Caco-2 (cell line): ENCODE measurements at regions not wholly inside any gene's neighbourhood (a gene's known extent, or its start where the extent isn't known, plus 50 kb on each side); places are given as distances from the start of the nearest gene placed in this dataset.

ENCODE experiments used
- BruUV-seq: library from RNA; stranded (reverse); fragments of 400-500 nt; replicated peaks from 2 replicates; lab custom pipeline; 2021; lab: Mats Ljungman, UMichigan
- CTCF ChIA-PET: fragments of 300-600 bp; sonication (Branson Sonifier 250); formaldehyde crosslinking; loops from one replicate; lab custom pipeline; 2022; ENCODE audit warnings: antibody characterized with exemption; lab: Charles Lee
- POLR2A ChIA-PET: fragments of 300-600 bp; sonication (Branson Sonifier 250); formaldehyde crosslinking; loops from one replicate; lab custom pipeline; 2022; ENCODE audit warnings: antibody characterized with exemption; lab: Charles Lee
- DNase-seq, 2 experiments: peaks; one replicate each; pipeline versions ENCODE4 v3.0.0 to v3.0.0-alpha.2; 2020 to 2022
- H3K27me3 ChIP-seq: replicated peaks from 2 replicates; pipeline ENCODE4 v1.6.0; 2011; ENCODE audit warnings: low read length; ENCODE audit not compliant: control insufficient read depth, insufficient read depth
- H3K36me3 ChIP-seq: 2 replicates; pipeline ENCODE4 v1.5.1; 2011; ENCODE audit warnings: low read length; ENCODE audit not compliant: control insufficient read depth, insufficient read depth
- H3K4me1 ChIP-seq: fragments of 250-450 bp; sonication (Bioruptor Pico); 2 replicates; pipeline ENCODE4 v1.5.1; 2020; ENCODE audit warnings: mild to moderate bottlenecking
- H3K4me3 ChIP-seq: 2 replicates; pipeline ENCODE4 v1.5.1; 2011; ENCODE audit warnings: low read depth, mild to moderate bottlenecking, control low read depth, low read length
- H3K9me3 ChIP-seq: fragments of 250-450 bp; sonication (Bioruptor Pico); 2 replicates; pipeline ENCODE4 v1.5.1; 2020; ENCODE audit warnings: mild to moderate bottlenecking, moderate library complexity
- H3K27ac Mint-ChIP-seq: one replicate; pipeline ENCODE4 v1.8.0; 2022; ENCODE audit warnings: mixed read lengths; ENCODE audit not compliant: unreplicated experiment
- H3K27me3 Mint-ChIP-seq: one replicate; pipeline ENCODE4 v1.8.0; 2022; ENCODE audit warnings: mixed read lengths; ENCODE audit not compliant: insufficient read depth, unreplicated experiment
- H3K36me3 Mint-ChIP-seq: one replicate; pipeline ENCODE4 v1.8.0; 2022; ENCODE audit warnings: mild to moderate bottlenecking, mixed read lengths; ENCODE audit not compliant: insufficient read depth, unreplicated experiment
- H3K4me1 Mint-ChIP-seq: one replicate; pipeline ENCODE4 v1.8.0; 2022; ENCODE audit warnings: low read depth, mixed read lengths; ENCODE audit not compliant: unreplicated experiment
- H3K4me3 Mint-ChIP-seq: one replicate; pipeline ENCODE4 v1.8.0; 2022; ENCODE audit warnings: mild to moderate bottlenecking, moderate library complexity, mixed read lengths; ENCODE audit not compliant: unreplicated experiment
- H3K9me3 Mint-ChIP-seq: one replicate; pipeline ENCODE4 v1.8.0; 2022; ENCODE audit warnings: mixed read lengths; ENCODE audit not compliant: unreplicated experiment
- CTCF ChIP-seq, 2 experiments: fragments of 200-600 bp in 1 of 2; IDR thresholded peaks; 1 replicate in 1 of 2; 2 replicates in 1 of 2; pipeline versions ENCODE4 v1.5.1 to v1.8.0; 2011 to 2022; ENCODE audit warnings: antibody characterized with exemption in 1 of 2, control low read depth in 1 of 2, inconsistent platforms in 1 of 2, low read depth in 1 of 2, low read length in 1 of 2, mild to moderate bottlenecking in 1 of 2, moderate library complexity in 1 of 2; ENCODE audit not compliant: insufficient read depth in 1 of 2, severe bottlenecking in 1 of 2, unreplicated experiment in 1 of 2
- intact Hi-C: fragments of 100-400 bp; cut with micrococcal nuclease; formaldehyde crosslinking; loops from one replicate; pipeline ENCODE4 v1.10.0; 2022; ENCODE audit not compliant: unreplicated experiment

- BruUV-seq, result no TSS peak
- no peak overlapping the region for H3K4me3 ChIP-seq
- no peaks in the 10 kb centered on the region for H3K36me3 Mint-ChIP-seq
- no peaks in the 10 kb centered on the region for H3K27me3 ChIP-seq
- no peak for TF ChIP-seq CTCF (IDR thresholded peaks at IDR 0.05; ENCODE audit: insufficient read depth in 1 of 2, low read depth in 1 of 2, low read length in 1 of 2, severe bottlenecking in 1 of 2, unreplicated experiment in 1 of 2)
- no peaks in the 10 kb centered on the region for H3K4me1 Mint-ChIP-seq
- no peaks in the 10 kb centered on the region for H3K36me3 ChIP-seq
- H3K4me3 Mint-ChIP-seq, result no peak overlapping the region
- CTCF ChIA-PET, result interaction anchor here (0.6 kb wide), 1 partner anchor 10 kb away, joined by 7 read pairs; no protein-coding TSS in a partner anchor
- no peaks in the 10 kb centered on the region for H3K9me3 Mint-ChIP-seq
- no peaks in the 10 kb centered on the region for H3K9me3 ChIP-seq
- intact Hi-C loops, result no loop called here
- no peaks in the 10 kb centered on the region for H3K4me1 ChIP-seq
- POLR2A ChIA-PET, result no interaction called here
- peaks cover 3% of the 10 kb centered on the region for H3K27me3 Mint-ChIP-seq
- H3K27ac Mint-ChIP-seq, result no peak overlapping the region
- DNase-seq, result no peak
Observed at GRCh38 chr7:72467237-72467636, 55.1 kb upstream of the CALN1 start.

- Mint-ChIP-seq H3K9me3 (no peaks in the 10 kb centered on the region), H3K27ac (no peak overlapping the region), H3K36me3 (no peaks in the 10 kb centered on the region), H3K4me3 (no peak overlapping the region), H3K27me3 (no peaks in the 10 kb centered on the region), H3K4me1 (no peaks in the 10 kb centered on the region)
- intact Hi-C loops, result no loop called here
- H3K4me1 ChIP-seq, result no peaks in the 10 kb centered on the region
- TF ChIP-seq CTCF (IDR thresholded peaks at IDR 0.05; ENCODE audit: insufficient read depth in 1 of 2, low read depth in 1 of 2, low read length in 1 of 2, severe bottlenecking in 1 of 2, unreplicated experiment in 1 of 2), result no peak
- DNase-seq, result no peak
- CTCF ChIA-PET, result no interaction called here
- H3K36me3 ChIP-seq, result no peaks in the 10 kb centered on the region
- H3K4me3 ChIP-seq, result no peak overlapping the region
- no TSS peak for BruUV-seq
- H3K9me3 ChIP-seq, result no peaks in the 10 kb centered on the region
- POLR2A ChIA-PET, result no interaction called here
- H3K27me3 ChIP-seq, result no peaks in the 10 kb centered on the region
Observed at GRCh38 chr7:72466797-72467196, 54.7 kb upstream of the CALN1 start.

GRCh38 chr7:72465521-72465920, 53.4 kb upstream of the CALN1 start:
- intact Hi-C loops, result no loop called here
- no peaks in the 10 kb centered on the region for H3K4me1 Mint-ChIP-seq
- BruUV-seq, result no TSS peak
- H3K4me3 Mint-ChIP-seq, result no peak overlapping the region
- POLR2A ChIA-PET, result no interaction called here
- TF ChIP-seq CTCF (IDR thresholded peaks at IDR 0.05; ENCODE audit: insufficient read depth in 1 of 2, low read depth in 1 of 2, low read length in 1 of 2, severe bottlenecking in 1 of 2, unreplicated experiment in 1 of 2), result no peak
- H3K9me3 Mint-ChIP-seq, result no peaks in the 10 kb centered on the region
- no peaks in the 10 kb centered on the region for H3K9me3 ChIP-seq
- H3K36me3 Mint-ChIP-seq, result no peaks in the 10 kb centered on the region
- CTCF ChIA-PET, result no interaction called here
- H3K27me3 ChIP-seq, result no peaks in the 10 kb centered on the region
- no peak overlapping the region for H3K4me3 ChIP-seq
- H3K36me3 ChIP-seq, result no peaks in the 10 kb centered on the region
- no peak for DNase-seq
- H3K27me3 Mint-ChIP-seq, result no peaks in the 10 kb centered on the region
- H3K4me1 ChIP-seq, result no peaks in the 10 kb centered on the region
- H3K27ac Mint-ChIP-seq, result no peak overlapping the region
